ENCODE measurements at regions not wholly inside any gene's neighbourhood (a gene's known extent, or its start where the extent isn't known, plus 50 kb on each side); places are given as distances from the start of the nearest gene placed in this dataset.

DNA sequence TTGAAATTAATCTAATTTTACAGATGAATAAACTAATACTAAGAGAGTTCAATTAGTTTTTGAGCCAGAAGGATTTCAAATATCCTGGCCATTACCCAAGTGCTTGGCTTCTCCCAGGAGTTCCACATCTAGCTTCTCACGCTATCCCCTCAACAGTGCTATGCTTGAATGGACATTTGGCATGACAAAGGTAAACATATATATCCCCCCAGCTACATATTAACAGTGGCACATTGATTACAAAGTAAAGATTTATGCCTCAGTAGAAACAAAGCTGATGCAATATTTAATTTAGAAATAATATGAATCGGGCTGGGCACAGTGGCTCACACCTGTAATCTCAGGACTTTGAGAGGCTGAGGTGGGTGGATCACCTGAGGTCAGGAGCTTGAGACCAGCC lies 434.6 kb upstream of the PRMT6 start:
- no peak for DNase-seq

DNA sequence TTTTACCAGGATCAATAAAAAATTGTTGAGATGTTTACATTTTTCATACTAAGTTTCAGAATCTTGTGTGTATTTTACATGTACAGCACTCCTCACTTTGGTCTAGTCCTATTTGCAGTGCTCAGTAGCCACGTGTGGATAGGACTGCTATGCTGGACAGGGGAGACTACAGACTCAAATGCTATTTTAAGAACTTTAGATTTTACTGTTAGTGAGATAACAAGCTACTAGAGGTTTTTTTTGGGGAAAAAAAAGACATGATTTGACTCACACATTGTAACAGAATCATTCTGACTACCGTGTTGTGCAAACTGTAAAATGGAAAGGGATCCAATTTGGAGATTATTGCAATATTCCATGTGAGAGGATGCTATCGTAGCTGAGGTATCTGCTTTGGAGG lies 418.9 kb upstream of the PRMT6 start:
- DNase-seq: no peak

DNA sequence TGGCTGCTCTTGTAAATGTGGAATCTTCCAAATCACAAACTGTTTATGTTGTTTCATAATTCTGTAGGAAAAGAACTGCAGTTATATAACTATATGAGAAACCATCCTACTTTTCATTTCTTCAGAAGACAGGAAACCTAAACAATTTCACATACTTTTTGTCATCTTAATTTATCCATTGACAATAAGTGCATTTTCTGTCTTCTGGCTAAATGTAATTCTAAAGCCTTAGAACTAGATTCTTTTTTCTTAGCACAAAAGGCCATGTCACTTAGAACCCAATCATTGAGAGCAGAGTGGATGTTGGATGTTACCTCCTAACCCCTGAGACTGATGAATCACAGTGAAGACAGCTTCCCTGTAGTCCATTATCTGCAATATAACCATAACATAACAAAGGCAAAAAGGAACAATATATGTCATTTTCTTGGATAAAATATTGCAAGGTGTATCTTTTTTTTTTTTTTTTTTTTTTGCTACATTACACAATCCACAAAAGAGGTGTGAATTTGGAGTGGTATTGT lies 410.2 kb upstream of the PRMT6 start:
- no peak for DNase-seq

DNA sequence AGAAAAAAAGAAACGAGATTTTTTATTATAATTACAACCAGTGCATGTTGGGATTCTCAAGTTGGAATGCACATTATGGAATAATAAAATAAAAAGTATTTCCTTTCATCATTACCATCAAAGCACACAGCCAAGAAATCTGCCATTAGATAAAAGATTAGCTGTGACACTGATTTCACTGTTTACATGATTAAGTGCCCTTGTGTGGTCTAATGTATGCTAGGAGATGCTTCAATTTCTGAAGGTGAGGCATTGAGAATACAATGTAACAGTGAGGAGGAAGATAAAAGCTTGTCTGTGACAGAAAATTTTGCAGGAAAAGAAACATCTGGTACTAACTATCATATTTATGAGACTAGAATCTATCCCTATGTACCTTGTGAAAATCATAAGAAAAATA lies 409.7 kb upstream of the PRMT6 start:
- no peak for DNase-seq

DNA sequence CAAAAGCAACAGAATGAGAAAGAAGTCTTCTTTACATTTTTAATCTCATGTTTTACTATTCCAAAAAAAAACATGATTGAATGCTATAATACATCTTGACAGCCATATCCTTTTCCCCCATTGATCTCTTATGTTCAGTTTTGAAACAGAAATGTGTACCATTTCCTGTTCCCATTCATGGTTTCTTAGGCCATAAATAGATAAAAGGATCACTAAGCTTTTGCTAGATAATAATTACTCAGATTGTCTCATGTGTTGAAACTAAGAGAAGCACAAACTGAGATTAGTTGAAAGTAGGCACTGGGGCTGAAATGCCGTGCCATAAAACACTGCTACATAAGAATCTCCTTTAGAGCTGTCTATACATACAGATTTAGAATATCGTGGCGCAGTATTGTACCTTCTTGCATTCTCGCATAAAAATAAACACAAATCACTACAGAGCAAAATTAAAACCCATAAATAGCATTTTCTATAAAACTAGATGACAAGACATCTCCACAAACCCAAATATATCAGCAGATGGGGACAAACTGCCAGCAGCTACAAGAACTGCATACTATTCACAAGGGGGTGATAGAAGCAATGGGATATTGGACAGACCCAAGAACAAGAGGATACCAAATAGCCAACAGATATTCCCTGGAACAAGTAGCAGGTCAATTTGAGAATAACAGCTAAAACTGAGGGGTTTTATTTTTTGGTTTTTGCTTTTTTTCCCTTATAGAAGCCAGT lies 405.3 kb upstream of the PRMT6 start:
- DNase-seq: no peak

DNA sequence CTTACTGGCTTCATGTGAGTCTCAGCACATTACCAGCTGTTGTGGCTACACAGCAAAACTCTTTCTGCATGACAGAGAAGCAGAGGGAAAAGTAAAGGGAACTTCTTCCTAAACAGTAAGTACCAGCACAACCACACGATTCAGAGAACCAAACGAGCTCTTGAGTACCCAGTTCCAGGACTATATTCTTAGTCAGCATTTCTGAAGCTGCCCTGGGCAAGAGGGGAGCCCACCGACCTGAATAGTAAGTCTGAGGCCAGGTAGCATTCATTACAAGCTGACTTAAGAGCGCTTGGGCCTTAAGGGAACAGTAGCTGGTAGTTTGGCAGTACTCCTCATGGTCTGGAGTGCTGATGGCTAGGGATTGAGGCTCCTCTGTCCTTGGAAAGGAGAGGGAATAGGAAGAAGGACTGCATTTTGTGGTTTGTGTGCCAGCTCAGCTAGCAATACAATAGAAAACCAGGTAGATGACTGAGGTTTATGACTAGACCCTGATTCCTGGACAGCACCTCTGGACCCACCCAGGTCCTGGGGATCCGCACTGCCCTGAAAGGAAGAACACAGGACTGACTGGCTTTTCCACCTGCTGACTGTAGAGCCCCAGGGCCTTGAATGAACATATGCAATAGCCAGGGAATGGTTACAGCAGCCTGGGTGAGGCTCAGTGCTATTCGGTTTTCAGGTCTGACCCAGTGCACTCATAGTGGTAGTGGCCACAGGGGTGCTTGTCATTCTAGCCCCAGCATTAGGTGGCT lies 396.8 kb upstream of the PRMT6 start:
- DNase-seq: no peak

DNA sequence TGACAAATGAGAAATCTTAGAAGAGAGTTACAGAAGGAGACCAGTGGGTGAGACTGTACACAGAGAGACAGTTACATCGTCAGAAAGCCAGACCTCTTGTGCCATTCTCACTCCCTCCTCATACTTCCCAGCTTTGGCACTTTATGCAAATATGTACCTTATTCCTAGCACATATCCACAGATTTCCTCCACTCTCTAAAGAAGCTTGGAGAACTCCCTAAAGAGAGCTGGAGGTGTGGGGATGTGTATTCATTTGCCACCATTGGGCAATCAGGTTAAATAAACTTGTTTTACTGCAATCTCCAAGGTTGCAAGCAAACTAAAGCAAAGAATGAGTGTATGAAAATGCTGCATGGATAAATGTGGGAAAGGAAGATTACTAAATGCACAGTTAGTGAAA lies 380.9 kb upstream of the PRMT6 start:
- no peak for DNase-seq

DNA sequence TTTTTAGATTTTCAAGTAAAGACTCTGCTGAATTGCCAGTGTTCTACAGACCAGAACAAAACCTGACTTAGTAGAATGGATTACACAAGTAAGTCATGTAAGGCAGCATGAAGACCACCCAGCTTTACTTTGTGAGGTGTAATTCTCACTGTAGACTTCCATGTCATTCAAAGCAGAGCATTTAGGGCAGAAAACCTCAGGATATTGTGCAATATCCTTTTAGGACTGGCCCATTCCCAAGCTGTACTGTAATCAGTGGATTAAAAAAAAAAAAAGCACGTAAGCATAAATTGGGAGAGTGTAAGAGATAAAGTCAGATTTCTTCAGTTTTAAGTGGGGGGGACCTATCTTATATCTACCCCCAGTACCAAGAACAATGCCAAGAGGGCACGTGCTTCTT lies 380.5 kb upstream of the PRMT6 start:
- DNase-seq: no peak

DNA sequence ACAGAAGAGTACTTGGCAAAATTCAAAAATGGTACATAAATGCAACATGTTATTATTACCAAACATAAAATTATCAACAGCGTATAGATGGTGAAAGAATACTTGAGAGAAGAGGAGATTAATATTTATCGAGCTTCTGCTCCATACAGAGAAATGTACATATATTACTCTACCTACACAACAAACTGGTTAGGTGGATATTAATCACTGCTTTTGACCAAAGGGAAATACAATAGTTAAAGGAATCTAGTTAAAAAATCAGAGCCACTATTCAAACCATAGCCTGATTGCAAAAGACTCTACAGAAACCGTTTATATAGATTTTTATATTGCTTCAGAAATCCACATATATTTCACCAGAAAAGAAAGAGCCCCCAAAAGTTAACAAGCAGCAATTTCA lies 379.3 kb upstream of the PRMT6 start:
- no peak for DNase-seq

DNA sequence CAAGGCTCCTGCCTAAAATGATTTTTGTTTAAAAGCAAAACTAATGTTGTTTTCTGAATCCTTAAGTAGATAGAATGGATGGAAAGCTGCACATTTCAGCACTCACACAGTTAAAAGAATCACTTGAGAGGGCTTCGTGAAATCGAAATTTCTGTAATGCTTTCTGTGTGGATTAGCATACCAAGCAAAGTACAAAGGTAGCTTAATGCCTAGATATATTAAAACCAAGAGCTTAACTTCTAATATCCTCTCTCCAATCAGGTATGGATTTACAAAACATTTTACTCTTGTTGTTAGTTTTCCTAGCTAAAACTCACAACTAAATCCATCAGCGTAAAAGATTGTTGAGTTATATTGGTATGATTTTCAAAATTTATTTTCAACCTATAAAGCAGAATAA lies 378.8 kb upstream of the PRMT6 start:
- no peak for DNase-seq

DNA sequence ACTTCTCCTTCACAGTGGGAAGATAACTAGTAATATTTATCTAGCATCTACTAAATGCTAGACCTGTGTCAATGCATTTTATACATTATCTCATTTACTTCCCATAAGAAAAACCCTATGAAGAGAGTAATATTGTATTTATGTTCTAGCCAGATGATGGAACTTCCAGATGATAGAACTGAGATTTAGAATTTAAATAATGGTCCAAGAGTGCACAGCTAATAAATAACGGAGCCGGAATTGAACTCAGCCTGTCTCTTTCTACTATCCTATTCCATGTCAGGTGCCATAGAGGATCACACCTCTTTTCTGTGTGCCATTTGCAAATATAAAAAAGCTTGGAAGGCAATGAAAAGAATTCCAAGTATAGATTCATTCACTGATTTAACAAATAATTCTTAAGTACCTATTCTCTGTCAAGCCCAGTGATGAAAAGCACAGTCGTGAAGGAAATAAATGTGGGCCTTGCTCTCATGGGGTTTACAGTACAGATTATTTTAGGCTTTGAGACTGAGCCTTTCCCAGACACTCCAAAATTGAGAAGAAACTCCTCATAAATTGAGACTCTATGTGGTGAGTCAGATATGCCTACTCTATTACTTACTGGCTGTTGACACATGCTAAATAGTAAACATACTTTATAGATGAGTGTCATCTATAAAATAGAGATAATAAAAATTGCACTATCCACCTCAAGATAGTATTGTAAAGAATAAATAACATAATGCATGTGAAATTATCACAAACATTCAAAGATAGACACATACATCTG lies 378.0 kb upstream of the PRMT6 start:
- DNase-seq: no peak

DNA sequence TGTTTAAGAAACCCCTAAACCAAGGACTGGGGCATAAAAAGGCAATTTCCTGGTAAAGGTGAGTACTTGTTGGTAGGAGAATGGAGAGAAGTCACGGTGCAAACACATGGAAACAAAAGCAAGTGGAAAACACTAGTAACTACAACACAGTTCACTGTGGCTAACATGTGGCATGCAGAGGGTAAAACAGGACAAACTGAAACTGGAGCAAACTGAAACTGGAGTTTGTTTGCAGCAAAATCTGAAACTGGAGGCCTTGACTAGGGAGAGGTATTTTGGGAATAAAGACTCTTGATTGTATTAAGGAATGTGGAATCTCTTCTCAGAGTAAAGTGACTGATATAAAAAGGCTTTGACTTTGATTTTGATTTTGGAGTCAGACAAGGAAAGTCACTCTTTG lies 376.3 kb upstream of the PRMT6 start:
- no peak for DNase-seq

DNA sequence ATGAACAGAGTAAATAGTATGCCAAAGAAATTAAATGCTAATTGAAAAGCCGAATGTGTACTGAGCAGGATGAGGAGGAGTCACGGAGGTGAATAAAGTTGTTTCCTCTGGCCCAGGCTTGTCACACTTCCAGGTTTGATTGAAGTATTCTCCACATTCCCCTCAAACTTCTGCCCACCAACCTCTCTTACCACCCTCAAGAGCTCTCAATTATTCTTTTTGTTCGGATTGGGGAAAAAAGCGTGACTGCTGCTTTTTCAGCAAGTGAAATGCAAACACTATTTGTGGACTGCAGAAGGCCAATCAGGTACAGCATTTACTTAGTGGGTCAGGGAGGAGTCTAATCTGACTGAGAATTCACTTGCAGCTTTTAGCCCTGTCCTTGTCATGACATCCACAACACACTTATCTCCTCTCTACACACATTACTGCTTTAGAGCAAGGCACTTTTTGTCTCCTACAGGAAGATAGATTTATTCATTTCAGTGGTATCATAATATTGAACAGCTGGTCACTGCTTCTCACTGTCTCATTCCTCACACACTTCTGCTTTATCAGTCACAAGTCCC lies 375.6 kb upstream of the PRMT6 start:
- no peak for DNase-seq

DNA sequence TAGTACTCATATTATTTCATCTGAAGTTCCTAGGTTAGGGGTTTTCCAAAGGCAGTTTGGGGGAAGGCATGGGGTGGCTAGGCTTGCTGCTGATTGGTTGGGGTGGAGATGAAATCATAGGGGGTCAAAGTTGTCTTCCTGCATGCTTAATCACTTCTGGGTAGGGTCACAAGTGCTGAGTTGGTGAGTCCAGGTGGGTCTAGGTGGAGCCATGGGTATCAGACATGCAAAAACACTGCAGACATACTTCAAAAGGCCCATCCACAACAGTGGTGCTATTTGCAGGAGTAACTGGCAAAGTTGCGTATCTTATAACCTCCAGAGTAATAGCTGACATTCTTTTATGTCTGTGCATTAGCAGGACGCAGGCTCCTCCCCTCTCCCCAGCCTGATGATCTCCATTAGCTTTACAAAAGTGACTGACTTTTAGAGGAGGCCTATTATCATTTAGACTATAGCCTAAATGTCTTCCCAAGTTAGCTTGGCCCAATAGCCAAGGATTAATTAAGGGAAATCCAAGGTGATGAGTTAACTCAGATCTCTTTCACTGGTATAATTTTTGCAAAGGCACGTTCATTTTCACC lies 374.4 kb upstream of the PRMT6 start:
- no peak for DNase-seq

DNA sequence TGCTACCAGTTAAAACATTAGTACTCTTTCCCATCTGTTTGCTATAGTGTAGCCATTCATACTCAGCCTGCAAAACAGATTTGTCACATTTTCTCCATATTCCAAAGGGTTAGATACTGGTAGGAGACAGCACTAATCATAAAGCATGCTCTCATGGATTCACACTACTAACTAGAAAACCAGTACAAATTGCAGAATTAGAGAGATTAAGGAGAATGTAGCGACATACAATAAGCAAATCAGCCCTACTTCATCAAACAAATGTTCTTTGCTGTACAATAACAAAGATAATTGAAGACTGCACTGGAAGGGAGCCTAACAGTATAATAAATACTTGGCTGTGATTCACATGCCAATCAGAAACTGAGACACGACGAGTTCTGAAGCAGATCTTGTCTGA lies 368.0 kb upstream of the PRMT6 start:
- DNase-seq: no peak

DNA sequence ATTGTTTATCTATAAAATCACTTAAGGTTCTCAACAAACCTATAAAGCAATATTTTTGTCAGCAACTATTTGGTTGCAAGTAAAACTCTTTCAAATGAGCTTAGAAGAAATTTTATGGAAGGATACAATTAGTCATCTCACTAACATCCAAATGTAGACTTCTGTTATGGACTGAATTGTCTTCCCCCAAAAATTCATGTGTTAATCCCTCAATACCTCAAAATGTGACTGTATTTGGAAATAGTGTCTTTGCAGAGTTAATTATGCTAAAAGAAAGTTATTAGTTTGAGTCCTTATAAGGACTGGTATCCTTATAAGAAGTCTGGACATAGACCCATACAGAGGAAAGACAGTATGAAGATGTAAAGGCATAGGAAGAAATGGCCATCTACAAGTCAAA lies 357.8 kb upstream of the PRMT6 start:
- DNase-seq: no peak

DNA sequence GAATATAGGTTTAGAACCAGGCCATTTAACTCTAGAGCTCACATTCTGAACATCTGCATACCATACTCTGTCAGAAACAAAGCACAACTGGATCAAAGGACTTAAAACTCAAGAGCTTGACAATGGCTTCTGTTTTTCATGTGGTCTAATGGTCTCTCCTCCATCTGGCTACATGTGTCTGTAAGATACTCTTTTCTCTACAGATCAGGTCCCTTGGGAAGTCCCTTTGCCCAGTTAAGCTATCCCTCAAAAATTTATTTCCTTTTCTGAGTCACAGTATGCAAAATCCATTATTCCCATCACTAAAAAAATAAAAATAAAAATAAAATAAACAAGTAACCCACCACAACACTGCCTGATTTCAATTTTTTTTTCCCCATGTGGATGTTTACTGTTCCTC lies 357.0 kb upstream of the PRMT6 start:
- DNase-seq: no peak

DNA sequence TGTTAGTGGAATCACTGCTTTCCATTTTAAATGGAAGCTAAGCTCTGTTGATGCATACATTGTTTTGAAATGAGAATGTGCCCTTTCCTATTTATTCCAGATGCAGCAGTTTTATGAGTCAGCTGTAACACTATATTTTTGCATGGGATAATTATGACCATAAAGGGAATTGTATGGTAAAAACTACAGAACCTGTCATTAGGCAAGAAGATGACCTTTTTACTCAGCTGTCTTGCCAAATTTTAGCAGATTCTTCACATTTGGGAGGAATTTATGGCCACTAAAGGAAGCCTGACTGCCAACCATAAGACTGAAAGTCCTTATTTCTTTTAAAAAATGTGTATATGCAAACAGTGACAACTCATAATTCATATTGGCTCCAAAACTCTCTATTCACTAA lies 356.3 kb upstream of the PRMT6 start:
- DNase-seq: no peak

DNA sequence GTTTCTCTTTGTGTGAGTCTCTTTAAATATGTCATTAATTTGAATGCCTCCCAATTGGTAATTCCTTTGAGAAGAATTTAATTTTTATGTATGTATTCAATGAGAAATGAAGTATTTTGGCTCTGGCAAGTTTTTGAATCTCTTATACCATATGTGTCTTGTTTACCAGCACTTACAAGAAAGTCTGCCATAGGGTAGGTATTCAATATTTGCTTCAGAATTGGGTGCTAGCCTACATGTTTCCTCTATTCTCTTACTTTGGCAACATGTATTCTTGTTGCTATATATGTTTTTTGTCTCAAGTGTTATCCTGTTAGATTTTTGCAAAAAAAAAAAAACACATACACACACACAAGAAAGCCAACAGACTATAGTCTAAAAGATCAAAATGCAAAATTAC lies 350.5 kb upstream of the PRMT6 start:
- DNase-seq: no peak

DNA sequence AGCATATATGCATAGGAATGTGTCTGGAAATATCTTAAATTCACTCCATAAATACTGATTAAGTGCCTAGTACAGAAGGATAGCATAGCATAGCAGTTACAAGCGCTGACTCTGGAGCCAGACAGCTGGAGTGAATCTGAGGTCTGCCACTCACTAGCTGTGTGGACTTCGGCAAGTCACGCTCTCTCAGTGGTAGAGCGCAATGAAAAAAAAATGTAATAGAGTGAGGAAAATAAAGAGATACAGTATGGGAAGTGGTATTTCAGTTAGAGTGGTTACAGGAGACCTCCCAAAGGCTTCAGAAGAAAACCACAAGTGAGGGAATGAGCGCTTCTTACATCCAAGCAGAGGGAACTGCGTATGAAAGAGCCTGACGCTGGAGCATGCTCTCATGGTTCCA lies 338.9 kb upstream of the PRMT6 start:
- no peak for DNase-seq

DNA sequence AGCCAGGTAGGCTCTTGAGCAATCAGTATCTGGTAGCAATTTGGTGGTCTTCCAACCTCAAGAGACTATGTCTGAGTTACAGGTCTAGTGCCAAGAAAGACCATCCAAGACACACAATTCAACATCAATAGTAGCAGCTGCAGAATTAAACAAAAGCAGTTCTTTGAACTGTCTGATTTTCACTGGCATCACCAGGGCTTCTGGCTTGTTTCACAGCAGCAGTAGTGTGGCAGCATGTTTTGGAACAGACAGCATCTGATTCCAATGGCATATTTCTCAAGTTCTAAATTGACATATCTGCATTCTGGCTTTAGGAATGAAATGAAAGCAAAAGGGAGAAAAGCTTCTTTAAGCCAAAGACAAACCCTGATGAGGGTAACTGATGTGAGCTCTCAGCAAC lies 334.7 kb upstream of the PRMT6 start:
- DNase-seq: no peak

DNA sequence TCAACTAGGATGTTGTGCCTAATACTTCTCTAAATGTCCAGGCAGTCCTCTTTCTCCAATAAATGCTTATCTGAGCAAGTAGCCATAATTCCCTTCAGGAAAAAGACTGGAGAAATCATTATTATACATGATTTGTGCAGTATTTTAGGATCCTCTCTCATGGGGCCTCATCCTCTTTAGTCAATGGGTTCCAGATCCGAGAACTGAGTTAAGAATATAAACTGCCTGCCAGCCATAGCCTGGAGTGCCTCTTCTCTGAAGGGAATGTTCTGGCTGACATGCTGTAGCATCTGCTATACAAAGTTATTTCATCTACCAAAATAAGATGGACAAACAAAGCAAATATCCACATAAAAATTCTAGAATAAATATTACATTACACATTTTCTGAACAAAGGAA lies 334.0 kb upstream of the PRMT6 start:
- DNase-seq: no peak

DNA sequence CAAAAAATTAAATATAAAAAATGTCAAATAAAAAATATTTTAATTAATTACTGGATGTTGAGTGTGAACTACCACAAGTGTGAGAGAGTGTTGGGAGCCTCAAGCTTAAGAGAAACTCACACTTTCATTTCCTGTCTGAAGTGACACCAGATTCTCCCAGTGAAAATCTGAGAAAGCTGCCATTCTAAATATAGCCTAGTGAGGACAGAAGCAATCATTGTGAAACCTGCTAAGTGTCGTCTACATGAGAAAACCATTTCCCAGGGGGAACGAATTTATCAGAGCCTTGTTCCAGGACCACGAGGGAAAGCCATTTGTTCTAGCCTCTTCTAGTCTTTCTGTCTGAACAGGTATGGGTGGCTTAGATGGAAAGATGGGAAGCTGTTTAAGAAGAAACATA lies 329.3 kb upstream of the PRMT6 start:
- DNase-seq: no peak
